Caco-2 (cell line): ENCODE measurements at regions not wholly inside any gene's neighbourhood (a gene's known extent, or its start where the extent isn't known, plus 50 kb on each side); places are given as distances from the start of the nearest gene placed in this dataset.

Source experiments
- BruUV-seq: library from RNA; stranded (reverse); fragments of 400-500 nt; replicated peaks from 2 replicates; lab custom pipeline; 2021; lab: Mats Ljungman, UMichigan
- CTCF ChIA-PET: fragments of 300-600 bp; sonication (Branson Sonifier 250); formaldehyde crosslinking; loops from one replicate; lab custom pipeline; 2022; ENCODE audit warnings: antibody characterized with exemption; lab: Charles Lee
- POLR2A ChIA-PET: fragments of 300-600 bp; sonication (Branson Sonifier 250); formaldehyde crosslinking; loops from one replicate; lab custom pipeline; 2022; ENCODE audit warnings: antibody characterized with exemption; lab: Charles Lee
- DNase-seq, 2 experiments: peaks; one replicate each; pipeline versions ENCODE4 v3.0.0 to v3.0.0-alpha.2; 2020 to 2022
- H3K27me3 ChIP-seq: replicated peaks from 2 replicates; pipeline ENCODE4 v1.6.0; 2011; ENCODE audit warnings: low read length; ENCODE audit not compliant: control insufficient read depth, insufficient read depth
- H3K36me3 ChIP-seq: 2 replicates; pipeline ENCODE4 v1.5.1; 2011; ENCODE audit warnings: low read length; ENCODE audit not compliant: control insufficient read depth, insufficient read depth
- H3K4me1 ChIP-seq: fragments of 250-450 bp; sonication (Bioruptor Pico); 2 replicates; pipeline ENCODE4 v1.5.1; 2020; ENCODE audit warnings: mild to moderate bottlenecking
- H3K4me3 ChIP-seq: 2 replicates; pipeline ENCODE4 v1.5.1; 2011; ENCODE audit warnings: low read depth, mild to moderate bottlenecking, control low read depth, low read length
- H3K9me3 ChIP-seq: fragments of 250-450 bp; sonication (Bioruptor Pico); 2 replicates; pipeline ENCODE4 v1.5.1; 2020; ENCODE audit warnings: mild to moderate bottlenecking, moderate library complexity
- H3K27ac Mint-ChIP-seq: one replicate; pipeline ENCODE4 v1.8.0; 2022; ENCODE audit warnings: mixed read lengths; ENCODE audit not compliant: unreplicated experiment
- H3K27me3 Mint-ChIP-seq: one replicate; pipeline ENCODE4 v1.8.0; 2022; ENCODE audit warnings: mixed read lengths; ENCODE audit not compliant: insufficient read depth, unreplicated experiment
- H3K36me3 Mint-ChIP-seq: one replicate; pipeline ENCODE4 v1.8.0; 2022; ENCODE audit warnings: mild to moderate bottlenecking, mixed read lengths; ENCODE audit not compliant: insufficient read depth, unreplicated experiment
- H3K4me1 Mint-ChIP-seq: one replicate; pipeline ENCODE4 v1.8.0; 2022; ENCODE audit warnings: low read depth, mixed read lengths; ENCODE audit not compliant: unreplicated experiment
- H3K4me3 Mint-ChIP-seq: one replicate; pipeline ENCODE4 v1.8.0; 2022; ENCODE audit warnings: mild to moderate bottlenecking, moderate library complexity, mixed read lengths; ENCODE audit not compliant: unreplicated experiment
- H3K9me3 Mint-ChIP-seq: one replicate; pipeline ENCODE4 v1.8.0; 2022; ENCODE audit warnings: mixed read lengths; ENCODE audit not compliant: unreplicated experiment
- intact Hi-C: fragments of 100-400 bp; cut with micrococcal nuclease; formaldehyde crosslinking; loops from one replicate; pipeline ENCODE4 v1.10.0; 2022; ENCODE audit not compliant: unreplicated experiment
- TF ChIP-seq, protein P1 (sequence below), 2 experiments: fragments of 200-600 bp in 1 of 2; IDR thresholded peaks; 1 replicate in 1 of 2; 2 replicates in 1 of 2; pipeline versions ENCODE4 v1.5.1 to v1.8.0; 2011 to 2022; ENCODE audit warnings: antibody characterized with exemption in 1 of 2, control low read depth in 1 of 2, inconsistent platforms in 1 of 2, low read depth in 1 of 2, low read length in 1 of 2, mild to moderate bottlenecking in 1 of 2, moderate library complexity in 1 of 2; ENCODE audit not compliant: insufficient read depth in 1 of 2, severe bottlenecking in 1 of 2, unreplicated experiment in 1 of 2

DNA sequence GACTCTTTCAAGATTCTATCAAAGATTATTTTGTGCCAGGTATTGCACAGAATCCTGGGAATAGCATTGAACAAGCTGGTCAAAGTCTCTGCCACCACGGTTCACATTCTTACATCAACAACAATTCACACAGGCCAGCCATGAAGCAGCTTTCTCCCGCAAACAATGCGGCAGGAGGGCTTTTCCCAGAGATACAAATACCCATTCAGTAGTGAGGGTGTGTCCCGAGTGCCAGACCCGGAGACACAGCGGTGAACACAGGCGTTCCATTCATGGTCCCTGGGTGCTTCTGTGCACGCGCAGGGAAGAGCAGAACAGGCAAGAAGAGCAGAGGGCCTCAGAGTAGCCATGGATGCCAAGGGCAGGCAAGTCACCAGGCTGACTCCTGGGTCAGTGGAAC, 83.3 kb upstream of the PDE10A start:
- H3K27me3 ChIP-seq = no peaks in the 10 kb centered on the region
- no peaks in the 10 kb centered on the region for H3K36me3 ChIP-seq
- H3K4me3 ChIP-seq = no peak overlapping the region
- Mint-ChIP-seq H3K27me3 (peaks cover 3% of the 10 kb centered on the region), H3K36me3 (no peaks in the 10 kb centered on the region), H3K4me1 (no peaks in the 10 kb centered on the region), H3K9me3 (peaks cover 12% of the 10 kb centered on the region), H3K27ac (no peak overlapping the region), H3K4me3 (no peak overlapping the region)
- no TSS peak for BruUV-seq
- intact Hi-C loops = no loop called here
- TF ChIP-seq, protein P1, sequence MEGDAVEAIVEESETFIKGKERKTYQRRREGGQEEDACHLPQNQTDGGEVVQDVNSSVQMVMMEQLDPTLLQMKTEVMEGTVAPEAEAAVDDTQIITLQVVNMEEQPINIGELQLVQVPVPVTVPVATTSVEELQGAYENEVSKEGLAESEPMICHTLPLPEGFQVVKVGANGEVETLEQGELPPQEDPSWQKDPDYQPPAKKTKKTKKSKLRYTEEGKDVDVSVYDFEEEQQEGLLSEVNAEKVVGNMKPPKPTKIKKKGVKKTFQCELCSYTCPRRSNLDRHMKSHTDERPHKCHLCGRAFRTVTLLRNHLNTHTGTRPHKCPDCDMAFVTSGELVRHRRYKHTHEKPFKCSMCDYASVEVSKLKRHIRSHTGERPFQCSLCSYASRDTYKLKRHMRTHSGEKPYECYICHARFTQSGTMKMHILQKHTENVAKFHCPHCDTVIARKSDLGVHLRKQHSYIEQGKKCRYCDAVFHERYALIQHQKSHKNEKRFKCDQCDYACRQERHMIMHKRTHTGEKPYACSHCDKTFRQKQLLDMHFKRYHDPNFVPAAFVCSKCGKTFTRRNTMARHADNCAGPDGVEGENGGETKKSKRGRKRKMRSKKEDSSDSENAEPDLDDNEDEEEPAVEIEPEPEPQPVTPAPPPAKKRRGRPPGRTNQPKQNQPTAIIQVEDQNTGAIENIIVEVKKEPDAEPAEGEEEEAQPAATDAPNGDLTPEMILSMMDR (IDR thresholded peaks at IDR 0.05; ENCODE audit: insufficient read depth in 1 of 2, low read depth in 1 of 2, low read length in 1 of 2, severe bottlenecking in 1 of 2, unreplicated experiment in 1 of 2) = no peak
- H3K9me3 ChIP-seq = no peaks in the 10 kb centered on the region
- ChIA-PET POLR2A (no interaction called here), CTCF (no interaction called here)
- DNase-seq = no peak
- H3K4me1 ChIP-seq = no peaks in the 10 kb centered on the region

DNA sequence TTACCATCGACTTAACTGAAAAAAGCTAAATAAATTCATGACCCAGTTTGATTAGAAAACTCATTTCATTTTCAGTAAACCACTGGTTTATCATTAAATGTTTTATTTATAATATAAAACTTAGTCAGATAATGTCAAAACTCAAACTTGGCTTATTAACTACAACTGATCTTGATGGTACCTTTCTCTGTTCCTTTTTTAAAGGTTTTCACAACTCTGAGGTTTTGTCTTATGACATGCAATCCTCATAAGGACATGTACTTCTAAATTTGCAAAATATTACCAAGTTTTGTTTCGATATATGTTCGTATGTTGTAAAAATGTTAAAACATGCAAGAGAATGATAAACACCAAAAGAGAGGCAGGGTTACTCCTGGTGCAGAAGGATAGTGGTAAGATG, 82.5 kb upstream of the PDE10A start:
- intact Hi-C loops = no loop called here

DNA sequence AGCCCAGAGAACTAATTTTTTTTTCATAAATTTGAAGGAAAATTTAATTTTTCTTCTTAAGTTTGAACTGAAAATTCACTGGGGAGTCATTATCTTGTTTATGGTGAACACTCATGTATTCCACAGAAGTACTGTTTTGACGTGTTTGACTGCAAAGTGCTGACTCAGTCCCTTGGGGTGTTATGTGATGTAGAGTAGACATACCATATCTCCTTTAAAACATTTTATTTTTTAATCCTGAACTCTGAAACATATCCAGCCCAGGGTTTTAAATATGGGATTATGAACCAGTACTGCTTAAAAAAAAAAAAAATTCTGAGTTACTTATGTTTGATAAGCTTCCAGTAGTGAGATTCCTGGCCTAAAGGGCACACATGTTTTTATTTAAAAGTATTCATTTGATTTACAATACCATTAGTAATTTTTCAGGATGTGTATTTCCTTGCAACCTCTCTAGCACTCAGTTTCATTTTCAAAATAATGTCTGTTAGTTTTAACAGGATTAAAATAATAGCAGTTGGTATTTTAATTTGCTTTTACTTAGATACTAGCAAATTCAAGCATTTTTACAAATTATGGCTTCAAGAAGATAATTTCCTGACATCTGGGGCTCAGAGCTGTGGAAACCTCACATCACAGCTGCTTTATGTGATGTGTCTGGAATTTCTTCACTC, 81.7 kb upstream of the PDE10A start:
- no TSS peak for BruUV-seq
- no peaks in the 10 kb centered on the region for H3K36me3 Mint-ChIP-seq
- Histone ChIP-seq H3K27me3 (no peaks in the 10 kb centered on the region), H3K4me1 (no peaks in the 10 kb centered on the region), H3K9me3 (no peaks in the 10 kb centered on the region), H3K36me3 (no peaks in the 10 kb centered on the region), H3K4me3 (no peak overlapping the region)
- H3K9me3 Mint-ChIP-seq = peaks cover 11% of the 10 kb centered on the region
- ChIA-PET CTCF (no interaction called here), POLR2A (no interaction called here)
- no peaks in the 10 kb centered on the region for H3K4me1 Mint-ChIP-seq
- no peak overlapping the region for H3K4me3 Mint-ChIP-seq
- no peak overlapping the region for H3K27ac Mint-ChIP-seq
- no peak for DNase-seq
- H3K27me3 Mint-ChIP-seq = peaks cover 6% of the 10 kb centered on the region
- intact Hi-C loops = no loop called here
- TF ChIP-seq, protein P1 (IDR thresholded peaks at IDR 0.05; ENCODE audit: insufficient read depth in 1 of 2, low read depth in 1 of 2, low read length in 1 of 2, severe bottlenecking in 1 of 2, unreplicated experiment in 1 of 2) = no peak

More for the DNA sequence above, 82.5 kb upstream of the PDE10A start:
- TF ChIP-seq, protein P1 (IDR thresholded peaks at IDR 0.05; ENCODE audit: insufficient read depth in 1 of 2, low read depth in 1 of 2, low read length in 1 of 2, severe bottlenecking in 1 of 2, unreplicated experiment in 1 of 2) = no peak
- Histone ChIP-seq H3K27me3 (no peaks in the 10 kb centered on the region), H3K4me1 (no peaks in the 10 kb centered on the region), H3K4me3 (no peak overlapping the region), H3K36me3 (no peaks in the 10 kb centered on the region), H3K9me3 (no peaks in the 10 kb centered on the region)
- ChIA-PET POLR2A (no interaction called here), CTCF (no interaction called here)
- Mint-ChIP-seq H3K27ac (no peak overlapping the region), H3K9me3 (peaks cover 12% of the 10 kb centered on the region), H3K27me3 (peaks cover 6% of the 10 kb centered on the region), H3K36me3 (no peaks in the 10 kb centered on the region), H3K4me1 (no peaks in the 10 kb centered on the region), H3K4me3 (no peak overlapping the region)
- DNase-seq = no peak
- BruUV-seq = no TSS peak
